ENCODE measurements at regions not wholly inside any gene's neighbourhood (a gene's known extent, or its start where the extent isn't known, plus 50 kb on each side); places are given as distances from the start of the nearest gene placed in this dataset.

DNA sequence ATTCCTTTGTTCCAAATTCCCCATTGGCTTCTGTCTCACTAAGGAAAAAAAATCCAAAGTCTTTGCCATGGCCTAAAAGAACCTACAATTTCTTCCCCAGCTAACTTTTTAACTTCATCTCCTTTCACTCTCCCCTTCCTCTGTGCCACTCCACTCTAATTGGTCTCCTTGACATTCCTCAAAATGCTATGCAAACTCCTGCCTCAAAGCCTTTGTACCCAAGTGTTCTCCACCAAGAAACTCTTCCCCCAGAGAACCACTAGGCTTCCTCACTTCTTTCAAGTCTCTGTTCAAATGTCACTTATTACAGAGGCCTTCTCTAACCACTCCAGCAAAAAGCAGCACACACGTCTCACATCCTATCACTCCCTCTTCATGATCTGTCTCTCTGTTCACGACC is 91.6 kb upstream of the NR4A3 start:
- no peak for DNase-seq

DNA sequence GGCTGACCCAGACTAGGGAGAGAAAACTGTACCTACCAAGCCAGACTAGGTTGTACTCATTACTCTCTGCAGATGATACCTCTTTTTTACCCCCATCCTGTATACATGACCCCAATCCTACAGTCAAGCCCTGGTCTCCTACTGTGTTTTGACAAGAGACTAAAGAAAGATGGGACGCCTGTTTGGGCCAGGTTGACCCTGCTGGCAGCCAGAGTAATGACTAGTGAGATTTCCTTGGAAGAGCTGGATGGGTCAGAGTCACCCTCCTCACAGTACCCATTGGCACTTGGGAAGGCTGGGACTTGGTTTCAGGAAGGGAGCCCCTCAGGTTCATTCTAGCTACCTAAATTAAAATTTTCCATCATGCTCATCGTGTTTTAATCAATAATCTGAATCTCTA is 89.7 kb upstream of the NR4A3 start:
- DNase-seq: no peak

DNA sequence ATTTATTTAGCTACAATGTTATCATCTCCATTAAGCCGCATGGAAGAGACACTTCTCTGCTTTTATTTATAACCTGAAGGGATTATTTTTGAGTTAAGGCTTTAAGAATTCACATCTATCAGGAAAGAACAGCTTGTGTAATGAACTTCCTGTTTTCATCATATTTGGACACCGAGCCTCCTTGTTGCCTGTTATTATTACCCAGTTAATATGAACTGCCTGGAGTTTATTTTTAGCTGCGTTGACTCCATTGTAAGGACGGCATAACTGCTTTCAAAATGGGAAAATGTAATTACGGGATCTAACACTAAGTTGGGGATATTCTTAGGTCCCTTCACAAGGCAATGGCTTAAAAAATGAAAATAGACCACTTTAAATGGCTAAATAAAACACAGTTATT is 89.0 kb upstream of the NR4A3 start:
- no peak for DNase-seq

DNA sequence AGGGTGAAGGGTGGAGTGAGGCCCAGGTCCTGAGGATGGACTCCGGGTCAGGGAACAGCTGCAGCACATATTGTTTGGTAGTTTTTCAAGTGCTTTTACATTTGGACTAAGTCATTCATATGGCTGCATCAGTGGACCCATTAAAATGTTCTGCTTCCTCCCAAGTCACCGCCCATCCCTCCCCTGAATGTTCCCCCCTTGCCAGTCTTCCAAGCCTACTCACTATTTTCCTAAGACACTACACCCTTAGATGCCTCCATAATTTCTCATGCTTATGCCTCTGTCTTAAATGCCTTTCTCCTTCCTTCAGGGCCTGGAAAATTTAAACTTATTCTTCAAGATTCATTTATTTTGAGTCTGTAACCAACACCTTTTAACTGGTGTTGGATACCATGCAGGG is 86.6 kb upstream of the NR4A3 start:
- no peak for DNase-seq

DNA sequence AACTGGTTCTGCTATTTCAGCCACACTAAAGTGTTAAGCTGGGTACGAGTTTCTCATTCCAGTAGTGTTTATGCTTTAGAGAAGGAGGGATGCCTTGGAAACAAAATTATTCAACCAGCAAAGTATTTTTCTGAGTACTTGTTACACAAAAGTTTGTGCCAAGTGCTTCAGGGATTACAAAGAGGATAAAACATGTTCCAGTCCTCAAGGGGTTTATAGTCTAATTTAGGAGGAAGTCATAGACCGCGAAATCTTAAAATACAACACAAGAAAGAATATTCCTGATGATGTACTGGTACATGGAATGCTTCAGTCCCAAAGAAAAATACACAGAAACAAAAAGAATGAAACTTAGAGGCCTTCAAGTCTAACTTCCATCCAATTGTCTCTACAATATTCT is 85.4 kb upstream of the NR4A3 start:
- no peak for DNase-seq

DNA sequence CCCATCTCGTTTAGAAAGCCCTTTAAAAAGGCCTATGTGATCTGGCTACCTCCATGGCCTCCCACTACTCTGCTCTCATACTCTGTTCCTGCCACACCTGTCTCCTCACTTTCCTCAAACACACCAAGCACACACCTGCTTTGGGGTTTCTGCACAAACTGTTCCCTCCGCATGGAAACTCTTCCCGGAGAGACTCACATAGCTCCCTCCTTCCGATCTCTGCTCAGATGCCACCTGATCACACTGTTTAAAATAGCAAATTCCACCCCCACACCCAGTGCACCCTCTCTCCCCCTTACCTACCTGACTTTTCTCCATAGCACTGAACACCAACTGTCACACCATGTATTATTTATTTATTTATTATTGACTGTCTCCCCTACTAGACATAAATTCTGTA is 84.0 kb upstream of the NR4A3 start:
- DNase-seq: no peak

DNA sequence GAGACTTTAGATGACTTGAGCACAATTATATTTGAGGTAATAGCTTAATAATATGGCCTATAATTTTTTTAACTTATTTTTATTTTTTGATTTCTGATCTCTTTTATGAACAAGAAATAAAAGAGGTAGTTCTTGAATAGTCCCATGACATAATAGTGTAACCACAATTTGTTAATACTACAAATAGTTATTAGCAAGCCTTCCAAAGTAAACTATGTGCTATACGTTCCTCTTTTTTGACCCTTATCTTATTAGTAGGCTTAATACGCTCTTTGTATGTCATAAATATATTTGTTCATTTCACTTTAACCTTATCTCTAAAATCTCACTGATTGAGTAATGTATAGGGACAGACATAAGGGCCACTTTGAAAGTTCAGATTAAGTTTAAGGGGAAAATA is 78.7 kb upstream of the NR4A3 start:
- DNase-seq: no peak

DNA sequence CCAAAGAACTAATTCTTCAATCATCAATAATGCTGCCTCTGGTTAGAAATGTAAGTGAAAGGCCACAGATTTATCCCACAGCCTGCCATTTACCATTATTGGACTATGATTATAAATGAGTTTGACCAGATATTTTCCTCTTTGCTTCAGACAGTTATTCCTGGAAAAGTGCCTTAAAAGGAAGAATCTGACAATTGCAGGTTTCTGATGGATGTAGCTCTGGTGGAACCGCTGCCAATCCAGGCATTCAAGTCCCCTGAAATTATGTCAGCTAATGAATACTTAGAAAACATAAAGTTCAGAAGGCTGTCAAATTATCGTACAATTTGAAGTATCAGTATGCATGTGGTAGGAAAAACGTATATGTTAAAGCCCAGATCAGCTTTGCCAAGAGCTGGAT is 78.2 kb upstream of the NR4A3 start:
- no peak for DNase-seq

DNA sequence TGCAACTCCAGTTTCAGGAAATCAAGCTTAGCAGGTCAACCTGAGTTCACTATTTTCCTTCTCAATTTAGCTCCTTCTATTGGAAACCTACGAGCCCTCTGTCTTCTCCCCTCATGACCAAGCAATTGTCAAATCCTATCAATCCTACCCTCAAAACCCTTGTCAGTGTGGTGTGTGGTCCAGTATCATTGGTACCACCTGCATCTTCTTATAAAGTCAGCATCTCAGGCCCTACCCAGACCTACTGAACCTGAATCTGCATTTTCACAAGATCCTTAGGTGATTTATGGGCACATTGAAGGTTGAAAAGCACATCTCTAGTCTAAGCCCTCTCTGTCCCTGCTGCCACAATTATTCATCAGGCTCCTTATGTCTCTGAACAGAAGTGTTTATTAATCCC is 77.6 kb upstream of the NR4A3 start:
- no peak for DNase-seq

DNA sequence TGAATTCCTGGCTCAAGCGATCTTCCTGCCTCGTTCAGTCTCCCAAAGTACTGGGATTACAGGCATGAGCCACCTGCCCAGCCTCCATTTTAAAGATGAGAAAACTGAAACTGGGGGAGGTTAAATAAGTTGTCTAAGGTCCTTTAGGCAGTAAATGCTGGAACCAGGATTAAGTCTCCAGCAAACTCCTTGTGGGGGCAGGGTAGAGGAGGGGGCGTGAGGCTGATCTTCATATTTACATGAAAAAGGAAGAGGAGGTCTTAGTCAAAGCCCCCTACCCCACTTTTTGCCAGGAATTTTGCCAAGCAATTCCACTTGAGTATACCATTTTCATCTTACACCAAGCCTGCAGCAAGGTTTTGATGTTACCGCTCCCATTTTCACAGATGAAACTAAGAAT is 76.6 kb upstream of the NR4A3 start:
- DNase-seq: no peak

DNA sequence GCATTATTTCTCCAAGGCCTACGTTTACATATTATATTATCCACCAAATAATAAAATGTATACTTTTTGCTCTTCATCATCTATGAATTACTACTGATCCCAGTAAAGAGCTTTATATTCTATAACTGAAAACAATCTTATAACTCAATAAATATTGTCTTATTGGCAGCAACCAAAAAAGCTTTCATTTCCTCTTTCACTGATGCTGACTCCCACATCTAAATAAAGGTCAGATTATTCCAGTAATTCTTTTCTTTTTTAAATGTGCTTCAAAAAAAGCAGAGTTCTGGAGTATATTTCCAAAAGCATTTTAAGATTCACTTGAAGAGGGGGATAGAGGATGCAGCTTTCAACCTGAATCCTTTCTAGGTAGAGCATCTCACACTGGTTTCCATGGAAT is 75.3 kb upstream of the NR4A3 start:
- no peak for DNase-seq

DNA sequence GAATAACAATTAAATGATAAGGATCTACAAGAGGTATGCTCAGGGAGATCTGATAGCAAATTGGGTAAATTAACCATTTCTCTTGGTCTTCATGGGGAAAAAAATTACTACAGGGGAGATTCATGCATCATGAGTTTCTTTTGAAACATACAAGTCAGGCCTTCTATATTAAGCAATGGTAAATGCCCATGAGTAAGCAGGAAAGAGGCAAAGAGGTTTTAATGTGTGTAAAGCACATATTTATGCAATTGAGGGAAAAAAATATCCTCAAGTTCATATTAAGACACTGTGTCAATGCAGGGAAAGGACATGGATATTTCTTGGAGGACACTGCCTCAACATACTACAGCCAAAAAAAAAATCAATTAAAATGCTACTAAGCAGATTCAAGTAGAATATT is 73.4 kb upstream of the NR4A3 start:
- DNase-seq: no peak

DNA sequence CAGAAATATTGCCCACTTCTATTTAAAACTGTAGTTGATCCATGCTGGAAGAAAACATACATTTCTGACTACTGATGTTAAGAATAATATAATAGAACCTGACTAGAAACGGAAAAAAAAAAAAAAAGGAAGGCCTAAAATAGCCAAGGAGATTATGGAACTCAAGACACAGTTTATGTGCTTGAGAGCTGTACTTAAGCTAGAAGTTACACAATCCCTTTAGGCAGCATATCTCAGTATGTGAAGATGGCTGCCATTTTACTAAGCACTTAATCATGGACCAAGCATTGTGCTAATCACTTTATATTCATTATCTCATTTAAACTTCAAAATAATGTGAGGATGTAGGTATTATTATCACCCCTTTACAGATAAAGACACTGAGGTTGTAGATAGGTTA is 73.0 kb upstream of the NR4A3 start:
- no peak for DNase-seq

DNA sequence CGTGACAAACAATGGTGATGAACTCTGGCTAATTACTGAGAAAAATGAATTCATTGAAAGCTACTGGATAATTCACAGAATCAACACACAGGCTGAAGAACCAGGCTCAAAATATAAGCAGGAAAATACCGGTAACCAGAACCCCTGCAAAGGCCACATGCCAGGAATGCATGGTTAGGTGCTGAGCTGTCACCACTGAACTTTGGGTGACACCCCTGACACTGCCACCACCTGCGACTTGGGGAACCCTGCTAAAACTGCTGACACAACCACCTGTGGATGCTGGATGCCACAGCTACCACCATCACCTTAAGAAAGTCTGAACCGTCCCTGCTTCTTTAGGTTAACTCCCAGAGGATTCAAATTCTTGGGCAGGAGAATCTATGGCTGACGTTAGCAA is 72.0 kb upstream of the NR4A3 start:
- no peak for DNase-seq

DNA sequence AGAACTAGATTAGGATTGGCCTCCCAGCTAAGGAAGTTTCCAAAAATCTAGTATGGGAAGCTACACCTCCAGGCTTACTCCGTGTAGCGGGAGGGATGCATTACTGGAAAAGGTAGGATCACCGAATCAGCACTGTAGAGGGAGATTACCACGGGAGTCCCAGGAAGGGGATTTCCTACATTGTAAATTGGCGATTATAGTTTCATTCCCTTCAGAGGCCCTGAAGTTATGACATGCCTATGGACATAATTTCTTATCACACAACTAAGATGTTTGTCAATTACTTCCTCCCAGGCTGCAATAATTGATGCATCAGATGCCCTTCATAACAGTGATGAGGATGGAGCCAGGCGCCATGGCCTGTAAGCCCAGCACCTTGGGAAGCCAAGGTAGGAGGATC is 71.2 kb upstream of the NR4A3 start:
- no peak for DNase-seq

DNA sequence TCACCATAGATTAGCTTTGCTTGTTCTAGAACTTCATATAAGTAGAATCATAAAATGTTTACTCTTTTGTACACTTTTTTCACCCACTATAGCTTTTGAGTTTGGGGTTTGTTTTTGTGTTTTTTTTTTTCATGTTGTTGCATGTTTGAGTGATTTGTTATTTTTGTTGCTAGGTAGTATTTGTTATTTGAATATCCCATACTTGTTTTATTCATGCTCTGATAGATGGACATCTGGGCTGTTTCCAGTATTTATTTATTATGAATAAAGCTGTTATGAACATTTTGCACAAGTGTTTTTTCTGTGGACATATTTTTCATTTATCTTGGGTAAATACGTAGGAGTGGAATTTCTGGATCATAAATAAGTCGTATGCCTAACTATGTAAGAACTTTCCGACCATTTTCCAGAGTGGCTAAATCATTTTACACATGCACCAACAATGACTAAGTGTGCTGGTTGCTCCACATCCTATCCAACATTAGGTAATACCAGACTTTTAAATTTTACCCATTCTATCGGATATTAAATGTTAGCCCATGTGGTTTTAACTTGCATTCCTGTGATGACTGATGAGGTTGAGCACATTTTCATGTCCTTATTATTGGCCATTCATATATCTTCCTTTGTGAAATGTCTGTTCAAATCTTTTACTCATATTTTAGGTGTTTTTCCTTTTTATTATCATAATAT is 69.1 kb upstream of the NR4A3 start:
- DNase-seq: no peak

DNA sequence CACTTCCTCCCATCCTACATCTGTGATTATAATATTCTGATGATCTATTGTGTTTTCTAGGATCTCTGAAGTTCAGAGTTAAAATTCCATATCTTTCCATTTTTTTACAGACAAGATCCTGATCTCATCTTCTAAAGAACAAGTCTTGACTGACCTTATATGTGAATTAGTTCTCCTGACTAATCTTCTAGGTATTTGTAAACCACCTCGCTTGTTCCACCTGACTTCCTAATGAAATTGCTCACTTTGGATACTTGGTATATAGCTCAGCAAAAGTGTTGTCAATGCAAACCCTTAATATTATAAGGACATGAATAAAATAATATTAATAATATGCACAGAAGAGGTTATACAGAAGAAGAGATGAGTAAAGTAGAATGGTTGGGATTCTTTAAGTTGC is 68.2 kb upstream of the NR4A3 start:
- DNase-seq: no peak

DNA sequence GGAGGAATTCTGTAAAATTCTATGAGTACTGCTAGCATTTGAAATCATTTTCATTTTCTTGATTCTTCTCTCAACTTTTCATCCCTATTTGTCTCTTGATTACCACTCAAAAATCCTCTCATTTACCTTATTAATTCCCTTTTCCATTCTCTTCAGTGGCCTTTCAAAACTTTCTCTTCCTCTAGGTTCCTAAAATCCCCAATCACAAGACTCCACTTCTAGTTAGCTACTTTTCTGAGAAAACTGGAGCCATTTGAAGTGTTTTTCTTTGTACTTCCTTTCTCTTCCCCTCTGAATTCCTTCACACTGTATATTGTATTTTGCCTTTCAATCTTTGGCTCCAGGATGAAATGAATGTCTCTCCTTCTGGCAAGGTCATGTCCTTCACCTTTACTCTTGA is 61.3 kb upstream of the NR4A3 start:
- no peak for DNase-seq

DNA sequence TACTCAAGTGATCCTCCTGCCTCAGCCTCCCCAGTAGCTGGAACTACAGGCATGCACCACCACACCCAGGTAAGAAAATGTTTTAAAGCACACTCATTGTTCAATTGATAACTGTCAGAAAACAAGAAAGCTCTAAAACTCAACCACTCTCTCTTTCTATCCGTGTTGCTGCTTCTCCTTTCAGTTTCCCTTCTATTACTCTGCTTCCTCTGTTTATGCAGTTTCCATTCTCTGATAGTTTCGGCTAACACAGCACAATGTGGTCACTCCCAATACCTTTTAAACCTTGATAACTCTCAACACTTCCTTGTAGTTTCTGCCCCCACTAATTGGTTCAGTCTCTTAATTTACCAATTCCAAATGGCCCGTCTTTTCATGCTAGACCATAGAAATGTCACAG is 59.2 kb upstream of the NR4A3 start:
- DNase-seq: no peak
